ENCODE measurements at regions not wholly inside any gene's neighbourhood (a gene's known extent, or its start where the extent isn't known, plus 50 kb on each side); places are given as distances from the start of the nearest gene placed in this dataset.
A peak's percentile ranks its signal among the peaks of the same experiment; 100 is the strongest.

- no peak for DNase-seq
Observed at GRCh38 chr1:76764638-76765454, 102.4 kb upstream of the ST6GALNAC5 start.

GRCh38 chr1:76766381-76766780 lies 100.9 kb upstream of the ST6GALNAC5 start:
- DNase-seq: no peak

DNA sequence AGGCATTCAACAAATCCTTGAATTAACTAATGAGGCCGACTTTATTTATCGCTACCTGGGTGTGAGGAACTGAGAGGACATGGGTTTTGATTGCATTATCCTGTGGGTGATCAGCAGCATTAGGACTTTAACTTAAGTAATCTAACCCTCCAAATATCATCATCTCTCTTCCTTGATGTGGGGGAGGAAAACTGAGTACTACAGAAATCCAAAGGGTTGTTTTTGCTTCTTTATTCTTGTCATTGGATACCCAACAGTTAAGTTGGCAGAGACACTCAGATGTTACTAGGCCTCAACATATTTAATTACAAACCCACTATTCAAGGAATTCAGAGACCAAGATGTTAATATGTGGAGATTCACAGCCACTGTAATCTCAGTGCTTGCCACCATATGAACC lies 97.4 kb upstream of the ST6GALNAC5 start:
- no peak for DNase-seq

GRCh38 chr1:76770979-76771378 lies 96.3 kb upstream of the ST6GALNAC5 start:
- DNase-seq: no peak

DNA sequence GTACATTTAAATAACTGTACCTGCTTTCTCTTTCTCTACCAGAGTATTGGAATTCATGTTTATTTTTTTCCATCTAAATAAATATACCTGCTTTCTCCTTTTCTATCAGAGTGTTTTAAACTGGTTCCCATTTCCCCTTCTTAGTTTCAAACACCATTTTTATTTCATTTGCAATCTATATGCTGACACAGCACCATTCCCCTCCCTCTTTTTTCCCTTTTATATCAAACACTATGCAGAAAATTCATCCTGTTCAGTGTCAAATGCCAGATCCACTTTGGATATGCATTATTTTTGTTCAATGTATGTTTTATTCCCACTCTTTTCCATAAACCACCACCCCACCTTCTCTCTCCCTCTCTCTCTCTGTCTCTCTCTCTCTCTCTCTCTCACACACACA lies 85.8 kb upstream of the ST6GALNAC5 start:
- no peak for DNase-seq

- peak; percentile 30 for DNase-seq
Observed at GRCh38 chr1:76782809-76783208, 84.5 kb upstream of the ST6GALNAC5 start.

DNA sequence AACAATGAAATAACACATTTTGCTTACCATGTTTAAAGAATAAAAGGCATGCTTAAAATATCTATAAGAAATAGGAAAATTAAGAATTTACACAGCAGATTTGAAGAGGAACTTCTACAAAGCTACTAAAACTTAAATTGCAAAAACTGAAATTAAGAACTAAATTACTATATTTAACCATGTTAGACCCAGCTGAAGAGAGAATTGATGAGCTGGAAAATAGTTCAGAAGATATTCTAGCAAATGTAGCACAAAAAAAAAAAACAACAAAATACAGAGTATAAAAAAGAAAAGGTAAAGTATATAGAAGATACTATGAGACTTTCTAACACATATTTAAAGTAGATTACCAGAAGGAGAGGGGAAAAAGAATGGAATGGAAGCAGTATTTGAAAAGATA lies 82.8 kb upstream of the ST6GALNAC5 start:
- DNase-seq: no peak

- peak; percentile 12 for DNase-seq
Observed at GRCh38 chr1:76786222-76786621, 81.1 kb upstream of the ST6GALNAC5 start.

DNA sequence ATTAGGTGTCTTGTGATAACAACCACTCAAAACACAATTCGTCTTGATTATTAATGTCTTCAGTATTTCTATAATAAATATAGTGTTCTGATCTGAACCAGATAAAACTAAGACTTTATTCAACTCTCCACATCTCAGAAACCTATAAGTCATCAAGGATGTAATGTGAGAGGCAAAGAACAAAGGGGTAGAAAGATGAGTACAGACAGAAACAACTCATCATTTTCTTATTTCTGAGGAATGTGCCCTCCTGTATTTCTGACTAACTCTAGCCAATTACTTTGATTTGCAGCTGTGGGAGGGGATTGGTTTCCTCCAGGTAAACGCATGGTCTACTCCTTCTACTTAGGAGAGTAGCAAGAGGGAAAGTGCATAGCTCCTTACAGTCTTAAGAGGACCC lies 73.7 kb upstream of the ST6GALNAC5 start:
- no peak for DNase-seq

DNA sequence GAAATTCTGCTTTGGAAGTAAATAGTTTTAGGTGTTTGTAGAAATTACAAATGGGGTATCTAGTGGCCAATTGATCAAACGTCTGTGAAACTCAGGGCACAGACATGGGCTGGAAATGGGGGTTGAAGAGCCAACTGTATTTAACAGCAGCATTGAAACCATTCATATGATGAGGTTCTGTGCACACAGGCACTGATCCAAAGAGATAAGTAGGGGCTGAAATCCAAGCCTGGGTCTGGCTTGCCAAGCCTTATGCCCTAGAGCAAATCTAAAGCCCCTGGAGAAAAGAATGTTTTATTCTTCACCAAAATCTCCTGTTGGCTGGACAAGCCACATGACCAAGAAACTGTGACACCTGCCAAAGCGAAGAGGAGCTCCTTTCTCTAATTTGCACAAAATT lies 67.6 kb upstream of the ST6GALNAC5 start:
- no peak for DNase-seq

- peak; percentile 1 for DNase-seq
Observed at GRCh38 chr1:76802094-76802493, 65.2 kb upstream of the ST6GALNAC5 start.

DNA sequence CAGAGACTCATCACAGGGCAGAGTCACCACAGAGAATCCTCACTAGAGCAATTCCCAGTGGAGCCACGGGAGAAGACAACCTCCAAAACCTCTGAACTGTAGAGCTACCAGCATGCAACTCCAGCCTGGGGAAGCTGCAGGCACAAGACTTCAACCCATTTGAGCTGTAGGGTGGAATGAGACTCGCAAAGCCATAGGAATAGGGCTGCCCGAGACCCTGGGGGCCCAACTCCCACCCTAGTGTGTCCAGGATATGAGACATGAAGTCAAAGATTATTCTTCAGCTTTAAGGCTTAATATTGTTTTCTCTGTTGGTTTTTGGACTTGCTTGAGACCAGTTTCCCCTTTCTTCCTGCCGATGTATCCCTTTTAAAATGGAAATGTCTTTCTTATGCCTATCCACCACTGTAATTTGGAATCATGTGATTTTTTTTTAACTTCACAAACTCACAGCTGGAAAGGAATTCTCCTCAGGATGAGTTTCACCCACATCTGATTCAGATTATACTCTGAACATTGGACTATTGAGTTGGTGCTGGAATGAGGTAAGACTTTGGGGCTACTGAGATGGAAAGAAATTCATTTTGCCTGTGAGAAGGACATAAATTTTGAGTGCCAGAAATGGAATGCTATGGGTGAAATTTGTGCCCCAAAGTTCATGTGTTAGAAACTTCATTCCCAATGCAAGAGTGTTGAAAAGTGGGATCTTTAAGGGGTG lies 59.6 kb upstream of the ST6GALNAC5 start:
- DNase-seq: peak; percentile 4

Measured in fibroblast of skin of right biceps (primary cell).